Cerebellar nuclear complex (tissue), 1 donor: ENCODE measurements at regions not wholly inside any gene's neighbourhood (a gene's known extent, or its start where the extent isn't known, plus 50 kb on each side); places are given as distances from the start of the nearest gene placed in this dataset.

ENCODE experiments used
- DNase-seq, 2 experiments: peaks; one replicate each; lab custom pipeline; 2025; lab: John Stamatoyannopoulos, UW

- DNase-seq, result no peak
These were observed 1095.5 kb upstream of the IGFBP7 start for GRCh38 chr4:58205446-58206235.

- no peak for DNase-seq
These were observed 1082.0 kb upstream of the IGFBP7 start for GRCh38 chr4:58192217-58192616.

GRCh38 chr4:58191109-58191508 is 1080.9 kb upstream of the IGFBP7 start:
- no peak for DNase-seq

GRCh38 chr4:58188316-58188715 is 1078.1 kb upstream of the IGFBP7 start:
- DNase-seq, result no peak

- DNase-seq, result no peak
These were observed 1064.8 kb upstream of the IGFBP7 start for GRCh38 chr4:58175024-58175423.

- no peak for DNase-seq
These were observed 1056.3 kb upstream of the IGFBP7 start for GRCh38 chr4:58166490-58166889.

- DNase-seq, result no peak
These were observed 1053.0 kb upstream of the IGFBP7 start for GRCh38 chr4:58163156-58163555.

GRCh38 chr4:58149404-58150085 is 1039.4 kb upstream of the IGFBP7 start:
- DNase-seq, result no peak

- DNase-seq, result no peak
These were observed 1034.5 kb upstream of the IGFBP7 start for GRCh38 chr4:58144721-58145120.

GRCh38 chr4:58138786-58139668 is 1028.8 kb upstream of the IGFBP7 start:
- DNase-seq, result no peak

GRCh38 chr4:58136604-58137003 is 1026.4 kb upstream of the IGFBP7 start:
- no peak for DNase-seq

- DNase-seq, result no peak
These were observed 1017.5 kb upstream of the IGFBP7 start for GRCh38 chr4:58127680-58128079.

GRCh38 chr4:58119298-58119697 is 1009.1 kb upstream of the IGFBP7 start:
- DNase-seq, result no peak

GRCh38 chr4:58113126-58113525 is 1002.9 kb upstream of the IGFBP7 start:
- no peak for DNase-seq

- DNase-seq, result no peak
These were observed 1001.6 kb upstream of the IGFBP7 start for GRCh38 chr4:58111818-58112217.

- DNase-seq, result no peak
These were observed 983.2 kb upstream of the IGFBP7 start for GRCh38 chr4:58093352-58093751.

GRCh38 chr4:58090539-58090938 is 980.4 kb upstream of the IGFBP7 start:
- DNase-seq, result no peak

- DNase-seq, result no peak
These were observed 971.2 kb upstream of the IGFBP7 start for GRCh38 chr4:58081356-58081755.

- no peak for DNase-seq
These were observed 965.5 kb upstream of the IGFBP7 start for GRCh38 chr4:58075724-58076123.

GRCh38 chr4:58074382-58074781 is 964.2 kb upstream of the IGFBP7 start:
- DNase-seq, result no peak

GRCh38 chr4:58070726-58071125 is 960.5 kb upstream of the IGFBP7 start:
- no peak for DNase-seq

- DNase-seq, result no peak
These were observed 954.5 kb upstream of the IGFBP7 start for GRCh38 chr4:58064653-58065052.
